Activated CD4-positive, alpha-beta T cell treated with anti-CD3 and anti-CD28 coated beads, Interleukin-2, amount 10 ng/mL, durations not matched to agents 24 days and 14 days (primary cell): ENCODE measurements at regions not wholly inside any gene's neighbourhood (a gene's known extent, or its start where the extent isn't known, plus 50 kb on each side); places are given as distances from the start of the nearest gene placed in this dataset.
"Not testable (repeated sequence)": the region's sequence is repeated elsewhere in the genome, so short reads cannot be mapped to it uniquely, and the experiment has no call there.

Source experiments
- DNase-seq: peaks from one replicate; pipeline ENCODE4 v3.0.0; 2022
- H3K27ac Mint-ChIP-seq: one replicate; pipeline ENCODE4 v1.8.0; 2022; ENCODE audit warnings: mild to moderate bottlenecking, mixed read lengths
- H3K27me3 Mint-ChIP-seq: one replicate; pipeline ENCODE4 v1.8.0; 2022; ENCODE audit warnings: mixed read lengths
- H3K36me3 Mint-ChIP-seq: one replicate; pipeline ENCODE4 v1.8.0; 2022; ENCODE audit warnings: low read depth, mild to moderate bottlenecking, mixed read lengths
- H3K4me1 Mint-ChIP-seq: one replicate; pipeline ENCODE4 v1.8.0; 2021; ENCODE audit warnings: mixed read lengths
- H3K4me3 Mint-ChIP-seq: one replicate; pipeline ENCODE4 v1.8.0; 2022; ENCODE audit warnings: mild to moderate bottlenecking, moderate library complexity, mixed read lengths
- H3K9me3 Mint-ChIP-seq: one replicate; pipeline ENCODE4 v1.8.0; 2021; ENCODE audit warnings: mixed read lengths
- intact Hi-C: fragments of 100-400 bp; cut with micrococcal nuclease; formaldehyde crosslinking; loops from one replicate; pipeline ENCODE4 v1.15.1; 2023

GRCh38 chr7:114150689-114151088, 231.9 kb upstream of the PPP1R3A start:
- no peak overlapping the region for H3K4me3 Mint-ChIP-seq
- H3K36me3 Mint-ChIP-seq: no peaks in the 10 kb centered on the region
- no peaks in the 10 kb centered on the region for H3K9me3 Mint-ChIP-seq
- no peaks in the 10 kb centered on the region for H3K27me3 Mint-ChIP-seq
- no peak for DNase-seq
- H3K4me1 Mint-ChIP-seq: no peaks in the 10 kb centered on the region
- intact Hi-C loops: no loop called here
- no peak overlapping the region for H3K27ac Mint-ChIP-seq

DNA sequence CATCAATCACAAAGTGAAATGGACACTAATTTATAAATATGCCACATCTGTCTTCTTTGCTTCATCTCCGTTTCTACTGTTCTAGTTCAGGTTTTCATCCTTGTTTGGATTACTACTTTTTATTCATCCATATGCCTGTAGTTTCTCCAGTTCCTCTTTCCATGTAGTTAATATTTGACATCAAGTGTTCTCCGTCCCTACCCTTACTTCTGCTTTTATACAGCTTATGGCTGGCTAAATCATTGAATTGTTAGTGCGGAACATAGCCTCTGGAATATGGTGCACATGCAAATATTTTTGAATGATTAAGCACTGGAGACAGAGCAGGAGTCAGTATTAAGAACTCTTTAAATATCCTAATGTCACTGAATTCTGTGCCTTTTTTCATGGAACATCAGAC, 230.0 kb upstream of the PPP1R3A start:
- H3K4me3 Mint-ChIP-seq: no peak overlapping the region
- no peaks in the 10 kb centered on the region for H3K9me3 Mint-ChIP-seq
- no peak for DNase-seq
- intact Hi-C loops: no loop called here
- no peaks in the 10 kb centered on the region for H3K36me3 Mint-ChIP-seq
- H3K27me3 Mint-ChIP-seq: no peaks in the 10 kb centered on the region
- no peaks in the 10 kb centered on the region for H3K4me1 Mint-ChIP-seq
- H3K27ac Mint-ChIP-seq: no peak overlapping the region

DNA sequence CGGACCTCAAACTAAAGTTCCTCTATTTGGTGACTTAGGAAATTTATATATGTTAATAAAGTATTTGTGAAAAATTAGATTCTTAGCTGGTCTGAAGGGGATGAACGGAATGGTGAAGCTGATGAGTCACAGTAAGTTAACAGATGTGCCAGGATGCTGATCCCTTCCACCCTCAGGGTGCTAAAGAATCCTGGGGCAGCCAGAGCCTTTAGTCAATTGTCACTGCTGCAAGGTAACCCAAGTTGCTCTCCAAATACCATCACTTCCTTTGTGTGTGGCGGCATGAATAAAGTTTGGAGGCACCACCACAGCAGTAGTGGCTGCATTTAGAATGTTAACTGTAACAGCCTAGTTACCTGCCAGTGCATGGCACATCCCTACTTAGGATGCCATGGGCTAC, 222.6 kb upstream of the PPP1R3A start:
- H3K4me3 Mint-ChIP-seq: no peak overlapping the region
- H3K4me1 Mint-ChIP-seq: no peaks in the 10 kb centered on the region
- no peak for DNase-seq

GRCh38 chr7:114140561-114140960, 221.8 kb upstream of the PPP1R3A start:
- Mint-ChIP-seq H3K36me3 (no peaks in the 10 kb centered on the region), H3K4me3 (no peak overlapping the region)

More for the DNA sequence above, 222.6 kb upstream of the PPP1R3A start:
- Mint-ChIP-seq H3K27me3 (no peaks in the 10 kb centered on the region), H3K27ac (no peak overlapping the region), H3K36me3 (no peaks in the 10 kb centered on the region), H3K9me3 (no peaks in the 10 kb centered on the region)
- intact Hi-C loops: no loop called here

GRCh38 chr7:114139690-114140089, 220.9 kb upstream of the PPP1R3A start:
- H3K9me3 Mint-ChIP-seq, intact Hi-C loops, DNase-seq, H3K27ac Mint-ChIP-seq, H3K4me3 Mint-ChIP-seq, H3K36me3 Mint-ChIP-seq, H3K27me3 Mint-ChIP-seq, H3K4me1 Mint-ChIP-seq: not testable (repeated sequence)

More at GRCh38 chr7:114140561-114140960, 221.8 kb upstream of the PPP1R3A start:
- Mint-ChIP-seq H3K9me3 (no peaks in the 10 kb centered on the region), H3K27ac (no peak overlapping the region), H3K4me1 (no peaks in the 10 kb centered on the region), H3K27me3 (no peaks in the 10 kb centered on the region)
- intact Hi-C loops: no loop called here
- no peak for DNase-seq

DNA sequence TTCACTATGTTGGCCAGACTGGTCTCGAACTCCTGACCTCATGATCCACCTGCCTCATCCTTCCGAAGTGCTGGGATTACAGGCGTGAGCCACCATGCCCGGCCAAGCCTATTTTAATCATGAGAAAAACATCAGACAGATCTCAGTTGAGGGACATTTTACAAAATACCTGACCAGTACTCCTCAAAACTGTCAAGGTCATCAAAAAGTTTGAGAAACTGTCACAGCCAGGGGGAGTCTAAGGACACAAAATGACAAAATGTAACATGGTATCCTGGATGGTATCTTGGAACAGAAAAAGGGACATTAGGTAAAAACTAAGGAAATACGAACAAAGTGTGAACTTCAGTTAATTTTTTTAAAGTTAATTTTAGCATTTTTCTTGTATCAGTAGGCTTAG, 219.8 kb upstream of the PPP1R3A start:
- no peaks in the 10 kb centered on the region for H3K9me3 Mint-ChIP-seq
- H3K4me1 Mint-ChIP-seq: no peaks in the 10 kb centered on the region
- intact Hi-C loops: no loop called here
- DNase-seq: no peak
- H3K27me3 Mint-ChIP-seq: no peaks in the 10 kb centered on the region
- no peaks in the 10 kb centered on the region for H3K36me3 Mint-ChIP-seq
- H3K27ac Mint-ChIP-seq: no peak overlapping the region
- no peak overlapping the region for H3K4me3 Mint-ChIP-seq

DNA sequence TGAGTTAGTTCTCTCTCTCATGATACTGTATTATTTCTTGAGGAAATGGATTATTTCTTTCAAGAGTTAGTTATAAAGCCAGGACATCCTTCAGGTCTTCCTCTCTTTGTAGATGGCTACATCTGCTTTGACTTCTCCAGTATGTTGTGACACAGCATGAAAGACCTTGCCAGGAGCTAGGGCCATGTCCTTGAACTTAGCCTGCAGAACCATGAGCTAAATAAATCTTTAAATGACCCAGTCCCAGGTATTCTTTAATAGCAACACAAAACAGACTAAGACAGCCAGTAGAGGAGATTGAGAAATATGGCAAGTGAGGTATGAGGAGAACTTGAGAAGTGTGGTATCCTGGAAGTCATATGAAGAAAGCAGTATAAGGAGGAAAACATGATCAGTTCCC, 214.9 kb upstream of the PPP1R3A start:
- intact Hi-C loops: no loop called here
- Mint-ChIP-seq H3K9me3 (no peaks in the 10 kb centered on the region), H3K4me1 (no peaks in the 10 kb centered on the region), H3K27ac (no peak overlapping the region), H3K36me3 (no peaks in the 10 kb centered on the region), H3K27me3 (no peaks in the 10 kb centered on the region), H3K4me3 (no peak overlapping the region)
- DNase-seq: no peak

- H3K4me3 Mint-ChIP-seq: no peak overlapping the region
- H3K27ac Mint-ChIP-seq: no peak overlapping the region
- H3K36me3 Mint-ChIP-seq: no peaks in the 10 kb centered on the region
- intact Hi-C loops: no loop called here
- no peaks in the 10 kb centered on the region for H3K4me1 Mint-ChIP-seq
- no peaks in the 10 kb centered on the region for H3K27me3 Mint-ChIP-seq
- DNase-seq: no peak
- H3K9me3 Mint-ChIP-seq: no peaks in the 10 kb centered on the region
Observed at GRCh38 chr7:114130866-114131265, 212.1 kb upstream of the PPP1R3A start.

DNA sequence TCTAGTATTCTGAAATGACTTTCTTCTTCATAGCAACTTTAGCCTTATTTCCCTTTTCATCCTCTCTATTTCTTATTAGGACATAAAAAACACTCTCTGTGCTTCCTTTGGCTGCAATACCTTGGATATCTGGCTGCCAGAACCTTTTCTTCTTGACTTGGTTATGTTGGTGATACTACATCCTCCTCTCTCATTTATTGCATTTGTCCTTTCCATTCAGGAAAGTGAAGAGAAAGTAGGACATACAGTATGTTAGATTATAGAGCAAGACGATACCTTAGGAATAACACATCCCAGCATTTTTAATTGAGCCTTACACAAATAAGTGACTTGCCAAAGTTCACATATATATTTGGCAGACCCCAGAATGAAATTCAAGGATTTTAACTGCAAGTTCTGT, 210.1 kb upstream of the PPP1R3A start:
- H3K27me3 Mint-ChIP-seq: peaks cover 2% of the 10 kb centered on the region
- H3K4me1 Mint-ChIP-seq: no peaks in the 10 kb centered on the region
- no peaks in the 10 kb centered on the region for H3K9me3 Mint-ChIP-seq
- H3K27ac Mint-ChIP-seq: no peak overlapping the region
- no peaks in the 10 kb centered on the region for H3K36me3 Mint-ChIP-seq
- H3K4me3 Mint-ChIP-seq: no peak overlapping the region
- no peak for DNase-seq
- intact Hi-C loops: no loop called here

- intact Hi-C loops: no loop called here
Observed at GRCh38 chr7:114126095-114126494, 207.3 kb upstream of the PPP1R3A start.

DNA sequence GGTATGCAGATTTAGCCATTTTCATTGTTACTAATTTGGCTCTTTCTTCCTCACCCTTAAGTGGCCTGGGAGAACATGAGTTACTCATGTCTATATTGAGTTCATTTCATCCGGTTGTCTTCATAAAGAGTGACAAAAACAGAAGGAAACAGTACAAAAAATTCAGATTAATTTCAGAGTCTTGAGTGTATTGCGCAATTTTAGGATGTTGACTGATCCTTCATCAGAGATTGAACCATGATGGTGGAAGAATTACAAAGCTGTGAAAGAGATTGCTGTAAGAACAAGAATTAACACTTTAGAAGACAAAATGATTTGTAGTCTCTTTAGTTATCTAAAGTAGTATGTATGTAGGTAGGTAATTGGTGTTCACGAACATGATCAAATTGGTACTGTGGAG, 194.0 kb upstream of the PPP1R3A start:
- intact Hi-C loops: no loop called here

More at GRCh38 chr7:114126095-114126494, 207.3 kb upstream of the PPP1R3A start:
- Mint-ChIP-seq H3K27ac (no peak overlapping the region), H3K4me3 (no peak overlapping the region), H3K9me3 (no peaks in the 10 kb centered on the region), H3K27me3 (peaks cover 2% of the 10 kb centered on the region), H3K4me1 (no peaks in the 10 kb centered on the region), H3K36me3 (no peaks in the 10 kb centered on the region)
- DNase-seq: no peak

GRCh38 chr7:114110666-114111065, 191.9 kb upstream of the PPP1R3A start:
- Mint-ChIP-seq H3K9me3 (no peaks in the 10 kb centered on the region), H3K4me3 (no peak overlapping the region), H3K36me3 (no peaks in the 10 kb centered on the region), H3K27ac (no peak overlapping the region), H3K27me3 (no peaks in the 10 kb centered on the region), H3K4me1 (no peaks in the 10 kb centered on the region)
- DNase-seq: no peak
- intact Hi-C loops: no loop called here

More for the DNA sequence above, 194.0 kb upstream of the PPP1R3A start:
- Mint-ChIP-seq H3K4me3 (no peak overlapping the region), H3K4me1 (no peaks in the 10 kb centered on the region), H3K9me3 (no peaks in the 10 kb centered on the region), H3K36me3 (no peaks in the 10 kb centered on the region), H3K27ac (no peak overlapping the region), H3K27me3 (no peaks in the 10 kb centered on the region)
- no peak for DNase-seq

GRCh38 chr7:114109721-114110120, 190.9 kb upstream of the PPP1R3A start:
- H3K27ac Mint-ChIP-seq: no peak overlapping the region
- no peak overlapping the region for H3K4me3 Mint-ChIP-seq
- no peaks in the 10 kb centered on the region for H3K4me1 Mint-ChIP-seq
- H3K27me3 Mint-ChIP-seq: no peaks in the 10 kb centered on the region
- DNase-seq: no peak
- no peaks in the 10 kb centered on the region for H3K9me3 Mint-ChIP-seq
- no peaks in the 10 kb centered on the region for H3K36me3 Mint-ChIP-seq
- intact Hi-C loops: no loop called here

- H3K4me1 Mint-ChIP-seq: no peaks in the 10 kb centered on the region
- intact Hi-C loops: no loop called here
Observed at GRCh38 chr7:114109304-114109703, 190.5 kb upstream of the PPP1R3A start.

GRCh38 chr7:114108510-114108909, 189.7 kb upstream of the PPP1R3A start:
- H3K27ac Mint-ChIP-seq: no peak overlapping the region
- intact Hi-C loops: no loop called here
- H3K4me3 Mint-ChIP-seq: no peak overlapping the region
- DNase-seq: no peak
- H3K4me1 Mint-ChIP-seq: no peaks in the 10 kb centered on the region
- no peaks in the 10 kb centered on the region for H3K36me3 Mint-ChIP-seq
- no peaks in the 10 kb centered on the region for H3K27me3 Mint-ChIP-seq
- no peaks in the 10 kb centered on the region for H3K9me3 Mint-ChIP-seq

More at GRCh38 chr7:114109304-114109703, 190.5 kb upstream of the PPP1R3A start:
- H3K27me3 Mint-ChIP-seq: no peaks in the 10 kb centered on the region
- H3K4me3 Mint-ChIP-seq: no peak overlapping the region
- H3K9me3 Mint-ChIP-seq: no peaks in the 10 kb centered on the region
- no peak for DNase-seq
- H3K36me3 Mint-ChIP-seq: no peaks in the 10 kb centered on the region
- H3K27ac Mint-ChIP-seq: no peak overlapping the region
